ENCODE measurements at regions not wholly inside any gene's neighbourhood (a gene's known extent, or its start where the extent isn't known, plus 50 kb on each side); places are given as distances from the start of the nearest gene placed in this dataset.

DNA sequence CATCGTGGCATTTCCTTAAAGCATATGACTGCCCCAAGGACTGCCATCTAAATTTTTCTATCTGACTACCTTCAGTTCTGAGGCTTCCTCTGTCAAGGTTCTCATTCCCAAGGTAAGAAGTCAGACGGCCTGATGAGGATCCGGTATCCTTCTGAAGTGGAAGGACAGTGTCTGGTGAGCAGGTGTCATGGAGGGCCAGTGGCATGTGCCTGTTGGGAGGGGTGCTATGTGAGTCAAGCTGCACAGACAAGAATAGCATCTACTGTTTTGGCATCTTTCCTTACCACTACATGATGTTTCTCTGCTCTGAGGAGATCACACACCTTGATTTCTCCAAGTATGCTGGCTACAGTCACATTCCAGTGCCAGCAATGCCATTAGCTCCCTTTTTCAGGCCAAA, 99.6 kb upstream of the RGS1 start:
- Histone ChIP-seq H3K27ac (ENCODE audit: low read length) (no peak overlapping the region), H3K9ac (ENCODE audit: low read length) (no peak overlapping the region), H3K4me2 (ENCODE audit: low read length) (no peak overlapping the region), H3K4me3 (ENCODE audit: low read length) (no peak overlapping the region), H3K79me2 (ENCODE audit: low read length) (no peaks in the 10 kb centered on the region), H3K9me3 (ENCODE audit: insufficient read depth, low read length) (no peaks in the 10 kb centered on the region), H4K20me1 (ENCODE audit: insufficient read depth, low read length) (no peaks in the 10 kb centered on the region), H3K27me3 (ENCODE audit: low read depth, low read length) (peaks cover 16% of the 10 kb centered on the region), H3K4me1 (ENCODE audit: low read length) (peaks cover 17% of the 10 kb centered on the region), H3K36me3 (replicated peaks; ENCODE audit: low read depth, low read length) (no peaks in the 10 kb centered on the region), H2AFZ (ENCODE audit: low read depth, low read length) (no peak overlapping the region)
- TF ChIP-seq, protein P1, sequence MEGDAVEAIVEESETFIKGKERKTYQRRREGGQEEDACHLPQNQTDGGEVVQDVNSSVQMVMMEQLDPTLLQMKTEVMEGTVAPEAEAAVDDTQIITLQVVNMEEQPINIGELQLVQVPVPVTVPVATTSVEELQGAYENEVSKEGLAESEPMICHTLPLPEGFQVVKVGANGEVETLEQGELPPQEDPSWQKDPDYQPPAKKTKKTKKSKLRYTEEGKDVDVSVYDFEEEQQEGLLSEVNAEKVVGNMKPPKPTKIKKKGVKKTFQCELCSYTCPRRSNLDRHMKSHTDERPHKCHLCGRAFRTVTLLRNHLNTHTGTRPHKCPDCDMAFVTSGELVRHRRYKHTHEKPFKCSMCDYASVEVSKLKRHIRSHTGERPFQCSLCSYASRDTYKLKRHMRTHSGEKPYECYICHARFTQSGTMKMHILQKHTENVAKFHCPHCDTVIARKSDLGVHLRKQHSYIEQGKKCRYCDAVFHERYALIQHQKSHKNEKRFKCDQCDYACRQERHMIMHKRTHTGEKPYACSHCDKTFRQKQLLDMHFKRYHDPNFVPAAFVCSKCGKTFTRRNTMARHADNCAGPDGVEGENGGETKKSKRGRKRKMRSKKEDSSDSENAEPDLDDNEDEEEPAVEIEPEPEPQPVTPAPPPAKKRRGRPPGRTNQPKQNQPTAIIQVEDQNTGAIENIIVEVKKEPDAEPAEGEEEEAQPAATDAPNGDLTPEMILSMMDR (IDR thresholded peaks at IDR 0.05; ENCODE audit: low read depth, low read length) = no peak
- no peak for TF ChIP-seq EZH2phosphoT487 (IDR thresholded peaks at IDR 0.05; ENCODE audit: low read depth)

DNA sequence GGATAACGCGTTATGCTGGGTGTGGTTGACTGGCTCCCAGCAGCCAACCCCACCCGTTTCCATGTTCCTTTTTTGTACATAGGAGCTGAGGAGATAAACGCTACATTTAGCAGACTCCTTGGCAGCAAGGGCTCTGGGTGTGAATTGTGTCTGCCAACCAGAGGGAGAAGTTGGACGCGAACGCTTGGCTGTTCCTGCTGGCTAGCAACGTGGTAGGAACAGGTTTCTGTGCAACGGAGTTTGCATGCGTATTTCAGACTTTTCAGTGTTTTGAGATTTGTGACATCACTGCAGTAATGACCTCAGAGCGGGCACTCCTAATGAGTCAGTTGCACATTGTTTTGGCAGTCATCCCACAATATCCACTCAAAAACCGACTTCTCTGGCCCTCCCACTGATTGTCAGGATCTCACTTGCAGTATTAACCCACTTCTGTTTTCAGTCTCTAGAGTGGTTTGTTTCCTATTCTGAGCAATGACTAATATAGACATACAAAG, 98.7 kb upstream of the RGS1 start:
- peak overlapping the region; percentile 14 for H3K9ac ChIP-seq (ENCODE audit: low read length)
- peaks cover 16% of the 10 kb centered on the region for H3K27me3 ChIP-seq (ENCODE audit: low read depth, low read length)
- no peak overlapping the region for H3K27ac ChIP-seq (ENCODE audit: low read length)
- H3K9me3 ChIP-seq (ENCODE audit: insufficient read depth, low read length) = no peaks in the 10 kb centered on the region
- no peaks in the 10 kb centered on the region for H3K79me2 ChIP-seq (ENCODE audit: low read length)
- peak overlapping the region; percentile 13; the same call in 1 of the 2 replicates for H2AFZ ChIP-seq (ENCODE audit: low read depth, low read length)
- peak overlapping the region; percentile 67 for H3K4me3 ChIP-seq (ENCODE audit: low read length)
- peak overlapping the region; percentile 83 for H3K4me2 ChIP-seq (ENCODE audit: low read length)
- peaks cover 17% of the 10 kb centered on the region for H3K4me1 ChIP-seq (ENCODE audit: low read length)
- H3K36me3 ChIP-seq (replicated peaks; ENCODE audit: low read depth, low read length) = no peaks in the 10 kb centered on the region
- TF ChIP-seq, protein P1 (IDR thresholded peaks at IDR 0.05; ENCODE audit: low read depth, low read length) = no peak
- no peak for TF ChIP-seq EZH2phosphoT487 (IDR thresholded peaks at IDR 0.05; ENCODE audit: low read depth)
- no peaks in the 10 kb centered on the region for H4K20me1 ChIP-seq (ENCODE audit: insufficient read depth, low read length)

GRCh38 chr1:192477630-192478029, 97.9 kb upstream of the RGS1 start:
- no peak overlapping the region for H3K27ac ChIP-seq (ENCODE audit: low read length)
- peak overlapping the region; percentile 67; the same call in 1 of the 2 replicates for H3K4me3 ChIP-seq (ENCODE audit: low read length)

GRCh38 chr1:192485692-192486436, 89.7 kb upstream of the RGS1 start:
- Histone ChIP-seq H3K9ac (ENCODE audit: low read length) (no peak overlapping the region), H3K4me3 (ENCODE audit: low read length) (no peak overlapping the region), H3K27ac (ENCODE audit: low read length) (no peak overlapping the region), H3K4me1 (ENCODE audit: low read length) (peaks cover 6% of the 10 kb centered on the region), H4K20me1 (ENCODE audit: insufficient read depth, low read length) (no peaks in the 10 kb centered on the region), H3K79me2 (ENCODE audit: low read length) (no peaks in the 10 kb centered on the region), H3K27me3 (ENCODE audit: low read depth, low read length) (no peaks in the 10 kb centered on the region), H3K9me3 (ENCODE audit: insufficient read depth, low read length) (no peaks in the 10 kb centered on the region), H3K4me2 (ENCODE audit: low read length) (no peak overlapping the region), H3K36me3 (replicated peaks; ENCODE audit: low read depth, low read length) (no peaks in the 10 kb centered on the region), H2AFZ (ENCODE audit: low read depth, low read length) (no peak overlapping the region)
- TF ChIP-seq EZH2phosphoT487 (IDR thresholded peaks at IDR 0.05; ENCODE audit: low read depth) = no peak
- TF ChIP-seq, protein P1 (IDR thresholded peaks at IDR 0.05; ENCODE audit: low read depth, low read length) = no peak

More at GRCh38 chr1:192477630-192478029, 97.9 kb upstream of the RGS1 start:
- Histone ChIP-seq H3K9ac (ENCODE audit: low read length) (peak overlapping the region; percentile 14; the same call in 1 of the 2 replicates), H3K4me2 (ENCODE audit: low read length) (peak overlapping the region; percentile 83), H3K27me3 (ENCODE audit: low read depth, low read length) (peaks cover 11% of the 10 kb centered on the region), H2AFZ (ENCODE audit: low read depth, low read length) (no peak overlapping the region), H3K36me3 (replicated peaks; ENCODE audit: low read depth, low read length) (no peaks in the 10 kb centered on the region), H3K4me1 (ENCODE audit: low read length) (peaks cover 17% of the 10 kb centered on the region), H4K20me1 (ENCODE audit: insufficient read depth, low read length) (no peaks in the 10 kb centered on the region), H3K9me3 (ENCODE audit: insufficient read depth, low read length) (no peaks in the 10 kb centered on the region), H3K79me2 (ENCODE audit: low read length) (no peaks in the 10 kb centered on the region)
- TF ChIP-seq, protein P1 (IDR thresholded peaks at IDR 0.05; ENCODE audit: low read depth, low read length) = peak; percentile 91
- TF ChIP-seq EZH2phosphoT487 (IDR thresholded peaks at IDR 0.05; ENCODE audit: low read depth) = no peak

Data from OCI-LY3 (cell line).